Left colon (tissue), 2 donors: ENCODE measurements at regions not wholly inside any gene's neighbourhood (a gene's known extent, or its start where the extent isn't known, plus 50 kb on each side); places are given as distances from the start of the nearest gene placed in this dataset.
"Not testable (repeated sequence)": the region's sequence is repeated elsewhere in the genome, so short reads cannot be mapped to it uniquely, and the experiment has no call there.

Experiments used
- ATAC-seq: fragments of 200-7000 bp; cut with Tn5 transposase; one replicate; pipeline ENCODE4 v1.9.1; 2020; ENCODE audit warnings: mild to moderate bottlenecking, moderate library complexity
- DNase-seq, 2 donors: peaks; one replicate each; pipeline ENCODE4 v3.0.0-alpha.2; 2020
- intact Hi-C, 2 donors: fragments of 100-400 bp; cut with DNase I in 1 of 2; cut with micrococcal nuclease in 1 of 2; formaldehyde crosslinking; loops; one replicate each; pipeline versions ENCODE4 v1.11.2 to v1.14.0; 2022; cut with DNase I, micrococcal nuclease
- donor health status: DM: no; HTN: no; CAD: no.
- donor health status: DM: yes; HTN: yes; CAD: no.

DNA sequence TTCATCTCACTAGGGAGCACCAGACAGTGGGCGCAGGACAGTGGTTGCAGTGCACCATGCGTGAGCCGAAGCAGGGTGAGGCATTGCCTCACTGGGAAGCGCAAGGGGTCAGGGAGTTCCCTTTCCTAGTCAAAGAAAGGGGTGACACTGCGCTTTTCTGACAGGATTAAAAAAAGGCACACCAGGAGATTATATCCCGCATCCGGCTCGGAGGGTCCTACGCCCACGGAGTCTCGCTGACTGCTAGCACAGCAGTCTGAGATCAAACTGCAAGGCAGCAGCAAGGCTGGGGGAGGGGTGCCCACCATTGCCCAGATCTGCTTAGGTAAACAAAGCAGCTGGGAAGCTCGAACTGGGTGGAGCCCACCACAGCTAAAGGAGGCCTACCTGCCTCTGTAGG, 1416.7 kb upstream of the C9orf72 start:
- ATAC-seq, DNase-seq, intact Hi-C loops: not testable (repeated sequence)

DNA sequence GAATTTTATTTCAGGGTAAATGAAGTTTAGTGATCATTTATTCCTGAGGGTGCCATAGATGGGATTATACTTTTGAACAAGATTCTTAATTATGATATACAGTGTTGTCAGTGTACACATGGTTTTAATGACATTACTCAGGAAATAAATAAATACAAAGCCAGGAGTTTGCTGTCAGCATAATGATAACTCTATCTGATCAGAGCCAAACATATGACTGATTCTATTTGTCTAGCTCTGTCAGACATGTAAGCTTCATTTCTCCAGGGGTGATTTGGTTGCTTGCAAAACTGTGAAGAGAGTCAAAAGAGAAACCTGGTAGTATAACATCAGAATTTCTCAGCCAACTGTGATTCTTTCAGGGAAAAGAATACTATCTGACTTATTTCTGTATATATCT, 1425.8 kb upstream of the C9orf72 start:
- ATAC-seq (no peak), DNase-seq (no peak)
- intact Hi-C loops, result no loop called here

DNA sequence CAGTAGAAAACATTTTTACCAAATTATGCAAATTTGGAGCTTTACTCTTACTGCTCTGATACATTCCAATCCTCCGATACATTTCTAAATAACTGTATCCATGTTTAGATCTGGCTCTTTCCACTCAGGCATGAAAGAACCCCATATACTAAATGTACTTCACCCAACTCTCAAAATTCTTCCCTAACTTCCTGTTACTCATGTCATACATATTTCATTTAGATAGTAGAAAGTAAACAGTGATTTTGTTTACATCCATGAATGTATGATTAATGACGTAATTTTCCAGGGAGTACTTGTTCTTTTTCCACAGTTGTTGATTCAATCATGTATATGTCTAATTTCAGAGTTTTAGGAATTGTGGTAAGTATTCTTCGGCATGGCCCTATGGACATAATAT, 1426.5 kb upstream of the C9orf72 start:
- intact Hi-C loops, result no loop called here
- ATAC-seq, result no peak
- no peak for DNase-seq

DNA sequence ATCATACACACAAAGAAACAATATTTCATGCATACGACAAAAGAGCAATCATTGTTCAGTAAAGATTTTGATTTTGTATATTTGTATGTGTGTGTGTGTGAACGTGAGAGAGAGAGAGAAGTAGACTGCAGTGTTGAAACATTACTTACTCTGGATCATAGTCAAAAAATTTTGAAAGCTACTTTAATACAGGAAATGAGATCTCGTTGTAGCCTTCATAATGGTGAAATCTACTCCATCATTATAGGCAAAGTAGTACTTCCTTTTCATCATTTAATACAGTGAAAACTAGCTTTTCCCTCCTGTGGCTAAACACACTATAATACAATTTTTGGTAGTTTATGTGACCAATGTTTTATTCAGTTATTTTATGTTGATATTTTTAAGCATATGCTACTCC, 1427.7 kb upstream of the C9orf72 start:
- DNase-seq, result no peak
- no peak for ATAC-seq
- intact Hi-C loops, result no loop called here

DNA sequence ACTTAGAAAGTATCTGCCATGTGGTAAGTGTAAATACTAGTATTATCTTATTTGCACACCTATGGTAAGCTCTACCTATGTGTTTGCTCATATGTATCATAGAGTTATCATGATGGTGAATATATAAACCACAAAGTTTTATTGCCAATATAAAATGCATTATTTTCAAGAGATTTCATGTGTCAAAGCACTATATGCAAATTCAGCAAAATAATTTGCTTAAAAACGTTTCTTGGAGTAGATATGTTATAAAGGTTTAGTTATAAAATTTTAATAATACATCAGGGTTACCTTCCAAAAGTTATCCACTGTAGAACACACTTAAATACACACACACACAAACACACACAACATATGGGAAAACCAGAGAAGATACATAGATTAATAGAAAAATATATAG, 1431.7 kb upstream of the C9orf72 start:
- ATAC-seq (peak; percentile 50), DNase-seq (no peak)
- intact Hi-C loops, result no loop called here

- intact Hi-C loops, result no loop called here
- no peak for DNase-seq
- ATAC-seq, result no peak
Measured at GRCh38 chr9:29006628-29007027, 1433.3 kb upstream of the C9orf72 start.

DNA sequence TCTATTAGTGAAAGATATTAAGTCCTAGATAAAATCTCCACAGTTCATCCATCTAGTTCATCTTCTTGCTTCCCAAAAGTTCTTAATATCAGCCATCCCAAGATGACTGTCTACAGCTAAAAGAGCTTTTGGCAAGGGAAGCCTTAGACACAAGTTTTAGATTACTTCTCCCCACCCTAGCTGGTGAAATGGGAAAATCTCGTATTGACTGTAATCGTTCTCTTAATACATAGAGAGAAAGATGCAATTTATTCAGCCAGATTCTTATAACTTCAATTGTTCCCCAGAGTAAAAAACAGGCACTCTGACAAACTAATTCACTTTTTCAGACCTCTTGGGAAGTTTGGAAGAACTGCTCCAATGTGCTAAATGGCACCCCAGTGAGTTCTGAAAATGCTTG, 1439.6 kb upstream of the C9orf72 start:
- ATAC-seq, result no peak
- no peak for DNase-seq
- intact Hi-C loops, result no loop called here

DNA sequence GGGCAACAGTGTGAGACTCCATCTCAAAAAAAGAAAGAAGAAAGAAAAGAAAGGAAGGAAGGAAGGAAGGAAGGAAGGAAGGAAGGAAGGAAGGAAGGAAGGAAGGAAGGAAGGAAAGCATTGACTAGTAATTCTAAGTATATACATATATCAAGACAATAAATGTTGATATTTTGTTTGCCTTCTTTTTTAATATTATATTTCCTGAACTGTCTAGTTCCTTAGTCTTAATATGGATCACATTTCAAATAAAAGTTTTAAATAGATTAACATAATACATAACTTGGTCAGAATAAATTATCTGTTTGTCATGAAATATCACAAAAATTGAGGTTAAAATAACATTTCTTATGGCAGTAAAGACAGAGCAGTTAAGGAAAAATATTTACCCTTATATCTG, 1448.4 kb upstream of the C9orf72 start:
- DNase-seq (no peak), ATAC-seq (no peak)
- intact Hi-C loops, result no loop called here

DNA sequence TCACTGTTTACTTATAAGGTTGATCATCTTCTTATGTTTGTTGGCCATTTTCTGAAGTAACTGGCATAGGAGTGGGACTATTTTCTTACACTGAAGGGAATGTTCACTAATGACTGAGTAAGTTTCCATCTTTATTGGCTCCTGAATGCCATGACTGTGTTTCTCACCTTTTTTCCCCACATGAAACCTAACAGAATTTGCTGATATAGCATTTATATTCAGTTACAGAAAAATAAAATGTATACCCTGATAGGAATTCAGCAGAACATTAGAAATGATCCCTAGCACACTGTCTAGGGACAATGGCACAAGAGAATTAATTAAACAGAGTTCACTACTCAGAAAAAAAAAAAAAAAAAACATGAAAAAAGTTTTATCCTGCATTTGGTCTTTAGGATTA, 1465.1 kb upstream of the C9orf72 start:
- intact Hi-C loops, result no loop called here
- no peak for ATAC-seq

GRCh38 chr9:29039258-29039657, 1466.0 kb upstream of the C9orf72 start:
- intact Hi-C loops, result no loop called here
- ATAC-seq (no peak), DNase-seq (no peak)

More for the DNA sequence above, 1465.1 kb upstream of the C9orf72 start:
- DNase-seq, result no peak

DNA sequence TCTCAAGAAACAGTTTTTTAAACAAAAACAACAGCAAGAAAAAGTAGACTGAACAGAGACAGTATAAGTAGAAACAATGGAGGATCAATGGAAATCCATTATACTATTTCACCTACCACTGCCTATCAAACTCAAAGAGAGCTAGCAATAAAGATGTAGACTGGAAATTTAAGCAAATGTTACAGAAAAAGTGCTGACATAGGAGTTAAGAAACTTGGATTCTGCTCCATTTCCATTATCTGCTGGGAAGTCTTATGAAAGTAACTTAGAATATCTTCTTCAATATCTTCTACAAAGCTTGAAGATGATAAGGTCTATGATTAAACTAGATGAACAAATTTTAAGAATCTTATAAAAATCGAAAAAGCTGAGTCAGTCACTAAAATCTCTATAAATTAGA, 1469.8 kb upstream of the C9orf72 start:
- intact Hi-C loops, result no loop called here
- DNase-seq, result no peak
- ATAC-seq, result no peak

GRCh38 chr9:29044959-29045358, 1471.7 kb upstream of the C9orf72 start:
- intact Hi-C loops, result no loop called here
- ATAC-seq (no peak), DNase-seq (no peak)

- DNase-seq (no peak), ATAC-seq (no peak)
- intact Hi-C loops, result no loop called here
Measured at GRCh38 chr9:29060041-29060440, 1486.8 kb upstream of the C9orf72 start.

- intact Hi-C loops, result no loop called here
- DNase-seq (no peak), ATAC-seq (no peak)
Measured at GRCh38 chr9:29062446-29062845, 1489.2 kb upstream of the C9orf72 start.

GRCh38 chr9:29063031-29063430, 1489.8 kb upstream of the C9orf72 start:
- DNase-seq (no peak), ATAC-seq (no peak)
- intact Hi-C loops, result no loop called here

- no peak for ATAC-seq
- DNase-seq, result no peak
- intact Hi-C loops, result no loop called here
Measured at GRCh38 chr9:29066141-29066640, 1492.9 kb upstream of the C9orf72 start.

GRCh38 chr9:29068461-29068860, 1495.2 kb upstream of the C9orf72 start:
- ATAC-seq (no peak), DNase-seq (no peak)

DNA sequence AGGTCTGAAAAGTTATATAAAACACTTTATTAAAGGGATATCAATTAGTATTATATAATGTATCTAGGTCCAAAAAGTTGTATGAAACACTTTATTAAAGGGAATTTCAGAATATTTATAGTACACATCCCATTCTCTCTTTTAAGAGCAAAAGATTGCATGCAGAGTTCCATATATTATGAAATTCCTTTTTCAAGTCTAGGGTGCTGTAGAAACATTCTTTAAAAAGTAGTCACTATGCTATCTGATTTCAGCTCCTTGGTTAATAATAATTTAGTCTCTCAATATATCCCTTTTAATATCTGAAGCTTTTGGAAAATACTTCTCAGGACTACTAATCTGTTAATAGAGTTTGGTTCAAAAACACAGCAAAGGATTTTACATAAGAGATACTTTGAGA, 1496.1 kb upstream of the C9orf72 start:
- ATAC-seq (no peak), DNase-seq (no peak)

More at GRCh38 chr9:29068461-29068860, 1495.2 kb upstream of the C9orf72 start:
- intact Hi-C loops, result no loop called here

GRCh38 chr9:29078063-29078666, 1504.9 kb upstream of the C9orf72 start:
- ATAC-seq (no peak), DNase-seq (no peak)
- intact Hi-C loops, result no loop called here

More for the DNA sequence above, 1496.1 kb upstream of the C9orf72 start:
- intact Hi-C loops, result no loop called here

DNA sequence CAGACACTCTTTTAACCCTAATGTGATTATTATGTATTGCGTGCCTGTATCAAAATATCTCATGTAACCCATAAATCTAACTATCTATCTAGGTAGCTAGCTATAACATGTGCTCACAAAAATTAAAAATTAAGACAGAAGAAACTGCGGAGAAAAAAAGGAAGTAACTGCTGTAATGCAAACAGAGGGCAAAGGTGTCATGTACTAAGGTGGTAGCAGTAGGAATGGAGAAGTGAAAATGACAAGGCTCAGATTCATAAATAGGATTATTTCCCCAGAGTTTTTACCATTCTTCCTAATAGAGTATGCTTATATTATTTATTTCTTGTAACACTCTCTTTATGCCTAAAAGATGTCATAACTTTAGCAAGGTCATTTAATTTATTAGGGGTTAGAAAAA, 1527.5 kb upstream of the C9orf72 start:
- DNase-seq (no peak), ATAC-seq (no peak)
- intact Hi-C loops, result no loop called here

GRCh38 chr9:29104166-29104565, 1530.9 kb upstream of the C9orf72 start:
- intact Hi-C loops, DNase-seq, ATAC-seq: not testable (repeated sequence)
